AG09319 (cell line): ENCODE measurements at regions not wholly inside any gene's neighbourhood (a gene's known extent, or its start where the extent isn't known, plus 50 kb on each side); places are given as distances from the start of the nearest gene placed in this dataset.

Experiments used
- DNase-seq: peaks from one replicate; pipeline ENCODE4 v3.0.0-alpha.2; 2010; ENCODE audit warnings: low read depth; ENCODE audit errors: extremely low read depth
- TF ChIP-seq, protein P1 (sequence below): IDR thresholded peaks from 2 replicates; pipeline ENCODE4 v1.5.1; 2011; ENCODE audit warnings: low read depth, mild to moderate bottlenecking, inconsistent platforms, low read length, moderate library complexity

DNA sequence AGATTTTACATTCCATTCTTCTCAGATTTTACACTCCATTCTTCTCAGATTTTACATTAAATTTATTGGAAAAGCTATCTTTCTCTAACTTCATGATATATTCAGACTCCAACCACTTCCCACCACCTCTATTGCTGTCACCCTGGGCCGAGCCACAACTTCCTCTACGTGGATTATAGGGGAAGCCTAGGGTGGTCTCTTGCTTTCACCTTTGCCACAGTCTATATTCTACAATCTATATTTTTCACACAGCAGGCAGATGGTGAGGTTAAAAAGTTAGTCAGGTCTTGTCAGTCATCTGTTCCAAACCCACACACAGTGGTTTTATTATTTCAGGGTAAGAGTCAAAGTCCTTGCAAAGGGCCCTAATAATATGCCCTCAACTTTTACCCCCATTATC lies 370.8 kb upstream of the SUCLG2 start:
- no peak for DNase-seq
- TF ChIP-seq, protein P1, sequence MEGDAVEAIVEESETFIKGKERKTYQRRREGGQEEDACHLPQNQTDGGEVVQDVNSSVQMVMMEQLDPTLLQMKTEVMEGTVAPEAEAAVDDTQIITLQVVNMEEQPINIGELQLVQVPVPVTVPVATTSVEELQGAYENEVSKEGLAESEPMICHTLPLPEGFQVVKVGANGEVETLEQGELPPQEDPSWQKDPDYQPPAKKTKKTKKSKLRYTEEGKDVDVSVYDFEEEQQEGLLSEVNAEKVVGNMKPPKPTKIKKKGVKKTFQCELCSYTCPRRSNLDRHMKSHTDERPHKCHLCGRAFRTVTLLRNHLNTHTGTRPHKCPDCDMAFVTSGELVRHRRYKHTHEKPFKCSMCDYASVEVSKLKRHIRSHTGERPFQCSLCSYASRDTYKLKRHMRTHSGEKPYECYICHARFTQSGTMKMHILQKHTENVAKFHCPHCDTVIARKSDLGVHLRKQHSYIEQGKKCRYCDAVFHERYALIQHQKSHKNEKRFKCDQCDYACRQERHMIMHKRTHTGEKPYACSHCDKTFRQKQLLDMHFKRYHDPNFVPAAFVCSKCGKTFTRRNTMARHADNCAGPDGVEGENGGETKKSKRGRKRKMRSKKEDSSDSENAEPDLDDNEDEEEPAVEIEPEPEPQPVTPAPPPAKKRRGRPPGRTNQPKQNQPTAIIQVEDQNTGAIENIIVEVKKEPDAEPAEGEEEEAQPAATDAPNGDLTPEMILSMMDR, result no peak

DNA sequence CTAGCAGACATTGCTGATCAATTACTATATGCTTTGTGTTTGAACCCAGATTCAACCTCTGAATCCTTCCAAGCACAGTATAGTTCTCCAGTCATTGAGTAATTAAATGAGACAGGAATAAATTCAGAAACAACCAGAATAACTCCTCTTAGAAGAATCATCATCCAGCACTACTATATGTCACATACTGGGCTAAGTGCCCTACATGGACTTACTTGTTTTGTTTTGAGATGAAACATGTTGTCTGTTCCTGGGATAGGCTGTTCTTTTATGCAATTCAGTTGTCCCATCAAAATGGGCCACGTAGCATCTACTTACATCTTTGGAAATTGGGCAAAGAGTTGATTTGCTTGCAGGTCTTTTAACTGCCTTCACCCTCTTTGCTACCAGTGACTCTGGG lies 365.5 kb upstream of the SUCLG2 start:
- TF ChIP-seq, protein P1, result no peak
- DNase-seq, result no peak

DNA sequence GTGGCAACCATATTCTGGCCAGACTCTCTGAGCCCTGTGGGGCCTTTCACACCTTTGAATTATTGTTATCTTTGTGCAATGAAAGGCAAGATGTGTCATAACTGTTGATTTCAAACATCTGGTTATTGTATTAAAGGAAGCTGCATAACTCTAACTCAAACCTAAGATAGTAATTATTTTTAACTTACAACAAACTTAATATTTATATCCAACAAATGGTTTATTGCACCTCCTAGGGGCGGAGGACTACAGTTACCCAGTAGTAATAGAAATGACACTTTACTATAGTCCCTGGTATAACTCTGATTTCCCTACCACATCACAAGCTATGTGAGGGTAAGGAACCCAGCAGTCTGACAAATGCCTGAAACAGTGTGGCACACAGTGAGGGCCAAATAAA lies 363.9 kb upstream of the SUCLG2 start:
- DNase-seq, result no peak
- TF ChIP-seq, protein P1, result no peak

DNA sequence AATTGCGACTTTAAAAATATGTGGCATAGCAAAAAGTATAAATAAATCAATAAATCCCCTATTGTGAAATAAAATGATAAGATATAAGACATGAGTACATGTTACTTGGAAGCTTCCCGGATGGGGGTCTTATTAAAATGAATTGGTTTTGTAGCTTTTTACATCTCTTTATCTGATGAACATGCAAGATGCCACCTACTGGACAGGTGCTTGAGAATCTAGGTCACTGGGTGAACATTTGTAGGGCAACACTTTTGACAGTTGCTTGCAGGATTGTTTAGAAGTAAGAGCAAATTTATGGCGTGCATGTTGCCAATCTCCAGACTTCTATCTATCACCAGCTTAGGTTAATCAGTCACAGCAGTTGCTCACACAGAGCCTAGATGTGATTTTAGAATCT lies 362.7 kb upstream of the SUCLG2 start:
- DNase-seq, result no peak
- TF ChIP-seq, protein P1, result no peak

DNA sequence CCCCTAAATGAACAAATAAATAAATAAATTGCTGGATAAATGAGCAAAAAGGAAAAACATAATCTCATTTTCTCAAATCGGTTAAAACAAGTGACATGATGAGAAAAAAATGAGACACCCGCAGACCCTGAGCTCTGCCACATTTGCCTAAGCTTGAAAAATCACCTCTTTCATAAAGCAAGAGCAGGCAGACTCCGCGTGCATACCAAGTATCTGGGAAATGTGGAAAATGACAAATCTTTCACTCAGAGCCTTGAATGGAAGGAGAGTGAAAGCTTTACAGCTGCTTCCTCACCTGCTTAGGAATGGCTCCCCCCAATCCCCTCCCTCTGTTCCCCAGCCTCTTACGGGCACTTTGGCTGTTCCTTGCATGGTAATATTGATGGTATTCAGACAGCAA lies 355.5 kb upstream of the SUCLG2 start:
- no peak for DNase-seq
- TF ChIP-seq, protein P1, result no peak

DNA sequence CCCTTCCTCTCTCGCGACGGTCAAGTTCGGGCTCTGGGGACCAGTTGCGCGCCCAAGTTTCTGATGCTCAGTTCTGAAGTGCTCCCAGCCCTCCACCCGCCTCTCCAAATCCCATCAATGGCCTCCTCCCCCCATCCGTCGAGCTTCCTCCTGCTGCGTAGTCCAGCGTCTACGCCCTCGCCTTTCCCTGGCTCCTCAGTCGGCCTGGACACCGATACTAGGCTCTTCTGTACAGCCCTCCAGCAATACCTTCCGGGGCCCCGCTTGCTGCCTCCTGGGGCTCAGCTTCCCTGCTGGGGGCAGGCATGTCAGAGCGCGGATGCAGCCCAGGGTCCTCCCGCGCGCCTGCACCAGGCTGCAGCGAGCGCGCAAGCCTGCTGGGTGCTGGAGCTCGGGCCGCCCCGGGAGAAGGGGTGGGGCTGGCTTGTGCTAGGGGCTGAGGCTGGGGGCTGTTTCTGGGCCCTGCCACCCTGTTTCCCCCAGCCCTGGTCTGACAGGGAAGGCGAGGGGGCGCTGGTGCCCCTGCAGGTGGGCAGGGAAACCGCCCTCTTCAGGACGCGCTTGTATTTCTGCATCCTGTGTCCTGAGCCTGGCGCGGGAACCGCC lies 353.3 kb upstream of the SUCLG2 start:
- TF ChIP-seq, protein P1, result no peak
- no peak for DNase-seq

DNA sequence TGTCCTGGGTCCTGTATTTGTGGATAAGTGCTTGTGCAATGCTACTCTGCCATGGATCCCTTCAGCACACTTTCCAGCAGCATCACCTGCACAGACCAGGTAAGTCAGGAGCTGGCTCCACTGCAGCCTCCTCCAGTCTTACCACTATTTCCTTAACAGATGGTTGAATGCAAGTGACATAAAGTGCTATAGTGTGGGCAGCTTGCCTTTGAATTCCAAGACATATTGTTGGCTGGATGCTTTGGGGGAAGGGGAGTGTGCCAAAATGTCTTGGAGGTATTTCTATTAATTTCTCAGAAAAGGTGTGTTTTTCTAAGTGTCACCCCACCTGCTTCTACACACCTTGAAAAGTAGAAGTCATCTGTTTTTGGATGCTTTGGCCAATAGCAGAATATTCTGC lies 352.2 kb upstream of the SUCLG2 start:
- no peak for DNase-seq
- TF ChIP-seq, protein P1, result no peak
